ENCODE measurements at regions not wholly inside any gene's neighbourhood (a gene's known extent, or its start where the extent isn't known, plus 50 kb on each side); places are given as distances from the start of the nearest gene placed in this dataset.

GRCh38 chr1:5812295-5812694 is 179.9 kb downstream of the NPHP4 start:
- H3K4me3 ChIP-seq (replicated peaks; ENCODE audit: low read depth, low read length): no peak overlapping the region
- DNase-seq (ENCODE audit: low read depth): no peak
- no peak for TF ChIP-seq CTCF (IDR thresholded peaks at IDR 0.05; ENCODE audit: low read length, missing control alignments)

GRCh38 chr1:5811419-5811818 is 180.8 kb downstream of the NPHP4 start:
- DNase-seq (ENCODE audit: low read depth): no peak
- TF ChIP-seq CTCF (IDR thresholded peaks at IDR 0.05; ENCODE audit: low read length, missing control alignments): no peak
- no peak overlapping the region for H3K4me3 ChIP-seq (replicated peaks; ENCODE audit: low read depth, low read length)

- TF ChIP-seq CTCF (IDR thresholded peaks at IDR 0.05; ENCODE audit: low read length, missing control alignments): no peak
- no peak for DNase-seq (ENCODE audit: low read depth)
- no peak overlapping the region for H3K4me3 ChIP-seq (replicated peaks; ENCODE audit: low read depth, low read length)
Measured at GRCh38 chr1:5810553-5811270, 181.5 kb downstream of the NPHP4 start.

- DNase-seq (ENCODE audit: low read depth): no peak
- H3K4me3 ChIP-seq (replicated peaks; ENCODE audit: low read depth, low read length): no peak overlapping the region
- TF ChIP-seq CTCF (IDR thresholded peaks at IDR 0.05; ENCODE audit: low read length, missing control alignments): no peak
Measured at GRCh38 chr1:5810131-5810530, 182.1 kb downstream of the NPHP4 start.

GRCh38 chr1:5809207-5809788 is 182.9 kb downstream of the NPHP4 start:
- DNase-seq (ENCODE audit: low read depth): no peak
- H3K4me3 ChIP-seq (replicated peaks; ENCODE audit: low read depth, low read length): no peak overlapping the region
- TF ChIP-seq CTCF (IDR thresholded peaks at IDR 0.05; ENCODE audit: low read length, missing control alignments): no peak

GRCh38 chr1:5803851-5804250 is 188.4 kb downstream of the NPHP4 start:
- no peak for TF ChIP-seq CTCF (IDR thresholded peaks at IDR 0.05; ENCODE audit: low read length, missing control alignments)
- no peak overlapping the region for H3K4me3 ChIP-seq (replicated peaks; ENCODE audit: low read depth, low read length)
- no peak for DNase-seq (ENCODE audit: low read depth)

- DNase-seq (ENCODE audit: low read depth): no peak
- H3K4me3 ChIP-seq (replicated peaks; ENCODE audit: low read depth, low read length): no peak overlapping the region
- no peak for TF ChIP-seq CTCF (IDR thresholded peaks at IDR 0.05; ENCODE audit: low read length, missing control alignments)
Measured at GRCh38 chr1:5802606-5803005, 189.6 kb downstream of the NPHP4 start.

Data from fibroblast of pulmonary artery (primary cell).